OCI-LY3 (cell line): ENCODE measurements at regions not wholly inside any gene's neighbourhood (a gene's known extent, or its start where the extent isn't known, plus 50 kb on each side); places are given as distances from the start of the nearest gene placed in this dataset.

Experiments used
- CTCF ChIP-seq: fragments of 200-600, 300-600 bp; sonication (generic); IDR thresholded peaks from 2 replicates; pipeline ENCODE4 v1.5.1; 2014; ENCODE audit warnings: antibody characterized with exemption, low read length, low read depth
- EZH2phosphoT487 ChIP-seq: fragments of 200-600 bp; shearing (Covaris generic); IDR thresholded peaks from 2 replicates; pipeline ENCODE4 v1.6.1; 2018; ENCODE audit warnings: antibody characterized with exemption, mixed run types, low read depth

GRCh38 chr6:22350109-22350508 is 53.3 kb upstream of the PRL start:
- TF ChIP-seq CTCF (no peak), EZH2phosphoT487 (no peak)
